Mammary epithelial cell (primary cell): ENCODE measurements at regions not wholly inside any gene's neighbourhood (a gene's known extent, or its start where the extent isn't known, plus 50 kb on each side); places are given as distances from the start of the nearest gene placed in this dataset.

Experiments
- EZH2 ChIP-seq: IDR thresholded peaks from 2 replicates; pipeline ENCODE4 v1.6.1; 2012; ENCODE audit warnings: low read length, inconsistent platforms, borderline replicate concordance
- TF ChIP-seq, protein P1 (sequence below), 2 donors: IDR thresholded peaks in 1 of 2; conservative IDR thresholded peaks in 1 of 2; 2 replicates each; pipeline ENCODE4 v1.5.1; 2011 to 2012; ENCODE audit warnings: inconsistent platforms in 2 of 2, low read length in 2 of 2, mild to moderate bottlenecking in 2 of 2, control low read depth in 1 of 2, low read depth in 1 of 2; ENCODE audit not compliant: insufficient read depth in 1 of 2; ENCODE audit errors: extremely low read depth in 1 of 2

DNA sequence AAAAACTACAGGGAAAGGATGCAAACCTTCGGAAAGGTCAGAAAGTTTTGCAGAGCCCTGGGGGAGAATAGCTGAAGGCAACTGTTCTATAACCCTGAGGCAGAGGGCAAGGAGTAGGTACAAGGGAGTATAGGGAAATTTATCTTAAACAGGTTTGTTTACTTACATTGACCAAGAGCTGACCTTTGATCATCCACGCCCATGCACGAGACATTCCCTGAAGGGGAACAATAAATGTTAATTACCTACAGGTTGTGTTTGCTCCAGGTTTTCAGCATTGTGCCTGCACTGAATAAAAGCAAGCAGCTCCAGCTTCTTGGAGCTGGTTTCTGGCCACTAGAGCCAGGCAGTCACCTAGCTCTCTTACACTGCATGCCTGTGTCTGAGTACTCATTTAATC lies 524.5 kb upstream of the TGFBR2 start:
- TF ChIP-seq, protein P1, sequence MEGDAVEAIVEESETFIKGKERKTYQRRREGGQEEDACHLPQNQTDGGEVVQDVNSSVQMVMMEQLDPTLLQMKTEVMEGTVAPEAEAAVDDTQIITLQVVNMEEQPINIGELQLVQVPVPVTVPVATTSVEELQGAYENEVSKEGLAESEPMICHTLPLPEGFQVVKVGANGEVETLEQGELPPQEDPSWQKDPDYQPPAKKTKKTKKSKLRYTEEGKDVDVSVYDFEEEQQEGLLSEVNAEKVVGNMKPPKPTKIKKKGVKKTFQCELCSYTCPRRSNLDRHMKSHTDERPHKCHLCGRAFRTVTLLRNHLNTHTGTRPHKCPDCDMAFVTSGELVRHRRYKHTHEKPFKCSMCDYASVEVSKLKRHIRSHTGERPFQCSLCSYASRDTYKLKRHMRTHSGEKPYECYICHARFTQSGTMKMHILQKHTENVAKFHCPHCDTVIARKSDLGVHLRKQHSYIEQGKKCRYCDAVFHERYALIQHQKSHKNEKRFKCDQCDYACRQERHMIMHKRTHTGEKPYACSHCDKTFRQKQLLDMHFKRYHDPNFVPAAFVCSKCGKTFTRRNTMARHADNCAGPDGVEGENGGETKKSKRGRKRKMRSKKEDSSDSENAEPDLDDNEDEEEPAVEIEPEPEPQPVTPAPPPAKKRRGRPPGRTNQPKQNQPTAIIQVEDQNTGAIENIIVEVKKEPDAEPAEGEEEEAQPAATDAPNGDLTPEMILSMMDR (conservative IDR thresholded peaks at IDR 0.05 in 1 of 2, IDR thresholded peaks at IDR 0.05 in 1 of 2; ENCODE audit: extremely low read depth in 1 of 2, insufficient read depth in 1 of 2, low read depth in 1 of 2, low read length in 2 of 2), result no peak
- no peak for TF ChIP-seq EZH2
